ENCODE measurements at regions not wholly inside any gene's neighbourhood (a gene's known extent, or its start where the extent isn't known, plus 50 kb on each side); places are given as distances from the start of the nearest gene placed in this dataset.

GRCh38 chr2:66851449-66851872, 416.5 kb downstream of the MEIS1 start:
- Histone ChIP-seq H3K27me3 (ENCODE audit: control insufficient read depth, low read length) (no peaks in the 10 kb centered on the region), H3F3A (ENCODE audit: control insufficient read depth, insufficient read depth) (no peaks in the 10 kb centered on the region), H3K36me3 (ENCODE audit: control insufficient read depth, low read length) (no peaks in the 10 kb centered on the region), H3K27ac (ENCODE audit: low read depth, low read length) (no peak overlapping the region), H3K9me3 (ENCODE audit: control insufficient read depth, insufficient read depth, low read length) (no peaks in the 10 kb centered on the region), H3K4me1 (ENCODE audit: control insufficient read depth, low read length) (no peaks in the 10 kb centered on the region), H4K20me1 (ENCODE audit: control insufficient read depth, insufficient read depth, low read depth, low read length) (no peaks in the 10 kb centered on the region), H3K79me2 (ENCODE audit: control insufficient read depth, low read length) (no peaks in the 10 kb centered on the region), H3K4me2 (ENCODE audit: low read length) (no peak overlapping the region), H3K9me2 (replicated peaks; ENCODE audit: control insufficient read depth, low read length) (no peaks in the 10 kb centered on the region), H3K4me3 (ENCODE audit: low read length) (no peak overlapping the region)
- TF ChIP-seq EZH2phosphoT487 (IDR thresholded peaks at IDR 0.05; ENCODE audit: borderline replicate concordance, low read length): no peak
- no peak for TF ChIP-seq CTCF (IDR thresholded peaks at IDR 0.05; ENCODE audit: low read depth, low read length, poor library complexity, severe bottlenecking)

GRCh38 chr2:66852953-66853352, 418.0 kb downstream of the MEIS1 start:
- TF ChIP-seq CTCF (IDR thresholded peaks at IDR 0.05; ENCODE audit: low read depth, low read length, poor library complexity, severe bottlenecking) (no peak), EZH2phosphoT487 (IDR thresholded peaks at IDR 0.05; ENCODE audit: borderline replicate concordance, low read length) (no peak)
- no peaks in the 10 kb centered on the region for H3K79me2 ChIP-seq (ENCODE audit: control insufficient read depth, low read length)
- no peaks in the 10 kb centered on the region for H3F3A ChIP-seq (ENCODE audit: control insufficient read depth, insufficient read depth)
- no peaks in the 10 kb centered on the region for H3K27me3 ChIP-seq (ENCODE audit: control insufficient read depth, low read length)
- no peaks in the 10 kb centered on the region for H4K20me1 ChIP-seq (ENCODE audit: control insufficient read depth, insufficient read depth, low read depth, low read length)
- no peaks in the 10 kb centered on the region for H3K36me3 ChIP-seq (ENCODE audit: control insufficient read depth, low read length)
- no peak overlapping the region for H3K27ac ChIP-seq (ENCODE audit: low read depth, low read length)
- H3K9me2 ChIP-seq (replicated peaks; ENCODE audit: control insufficient read depth, low read length): no peaks in the 10 kb centered on the region
- no peaks in the 10 kb centered on the region for H3K4me1 ChIP-seq (ENCODE audit: control insufficient read depth, low read length)
- H3K9me3 ChIP-seq (ENCODE audit: control insufficient read depth, insufficient read depth, low read length): no peaks in the 10 kb centered on the region
- no peak overlapping the region for H3K4me3 ChIP-seq (ENCODE audit: low read length)
- H3K4me2 ChIP-seq (ENCODE audit: low read length): no peak overlapping the region

- Histone ChIP-seq H3F3A (ENCODE audit: control insufficient read depth, insufficient read depth) (no peaks in the 10 kb centered on the region), H3K27ac (ENCODE audit: low read depth, low read length) (no peak overlapping the region), H3K4me3 (ENCODE audit: low read length) (no peak overlapping the region), H3K79me2 (ENCODE audit: control insufficient read depth, low read length) (no peaks in the 10 kb centered on the region), H4K20me1 (ENCODE audit: control insufficient read depth, insufficient read depth, low read depth, low read length) (no peaks in the 10 kb centered on the region), H3K36me3 (ENCODE audit: control insufficient read depth, low read length) (no peaks in the 10 kb centered on the region), H3K4me1 (ENCODE audit: control insufficient read depth, low read length) (no peaks in the 10 kb centered on the region), H3K27me3 (ENCODE audit: control insufficient read depth, low read length) (no peaks in the 10 kb centered on the region), H3K9me2 (replicated peaks; ENCODE audit: control insufficient read depth, low read length) (no peaks in the 10 kb centered on the region), H3K9me3 (ENCODE audit: control insufficient read depth, insufficient read depth, low read length) (no peaks in the 10 kb centered on the region), H3K4me2 (ENCODE audit: low read length) (no peak overlapping the region)
- TF ChIP-seq EZH2phosphoT487 (IDR thresholded peaks at IDR 0.05; ENCODE audit: borderline replicate concordance, low read length) (no peak), CTCF (IDR thresholded peaks at IDR 0.05; ENCODE audit: low read depth, low read length, poor library complexity, severe bottlenecking) (no peak)
These were observed 418.7 kb downstream of the MEIS1 start for GRCh38 chr2:66853585-66853984.

GRCh38 chr2:66854298-66854697, 419.4 kb downstream of the MEIS1 start:
- H3K4me2 ChIP-seq (ENCODE audit: low read length): no peak overlapping the region

More at GRCh38 chr2:66854298-66854697, 419.4 kb downstream of the MEIS1 start:
- H3K9me2 ChIP-seq (replicated peaks; ENCODE audit: control insufficient read depth, low read length): no peaks in the 10 kb centered on the region
- no peaks in the 10 kb centered on the region for H3K27me3 ChIP-seq (ENCODE audit: control insufficient read depth, low read length)
- no peaks in the 10 kb centered on the region for H3K4me1 ChIP-seq (ENCODE audit: control insufficient read depth, low read length)
- H3K9me3 ChIP-seq (ENCODE audit: control insufficient read depth, insufficient read depth, low read length): no peaks in the 10 kb centered on the region
- no peak overlapping the region for H3K27ac ChIP-seq (ENCODE audit: low read depth, low read length)
- TF ChIP-seq CTCF (IDR thresholded peaks at IDR 0.05; ENCODE audit: low read depth, low read length, poor library complexity, severe bottlenecking) (no peak), EZH2phosphoT487 (IDR thresholded peaks at IDR 0.05; ENCODE audit: borderline replicate concordance, low read length) (no peak)
- no peaks in the 10 kb centered on the region for H4K20me1 ChIP-seq (ENCODE audit: control insufficient read depth, insufficient read depth, low read depth, low read length)
- H3K4me3 ChIP-seq (ENCODE audit: low read length): no peak overlapping the region
- no peaks in the 10 kb centered on the region for H3K79me2 ChIP-seq (ENCODE audit: control insufficient read depth, low read length)
- H3F3A ChIP-seq (ENCODE audit: control insufficient read depth, insufficient read depth): no peaks in the 10 kb centered on the region
- H3K36me3 ChIP-seq (ENCODE audit: control insufficient read depth, low read length): no peaks in the 10 kb centered on the region
